ENCODE measurements at regions not wholly inside any gene's neighbourhood (a gene's known extent, or its start where the extent isn't known, plus 50 kb on each side); places are given as distances from the start of the nearest gene placed in this dataset.

- TF ChIP-seq, protein P1, sequence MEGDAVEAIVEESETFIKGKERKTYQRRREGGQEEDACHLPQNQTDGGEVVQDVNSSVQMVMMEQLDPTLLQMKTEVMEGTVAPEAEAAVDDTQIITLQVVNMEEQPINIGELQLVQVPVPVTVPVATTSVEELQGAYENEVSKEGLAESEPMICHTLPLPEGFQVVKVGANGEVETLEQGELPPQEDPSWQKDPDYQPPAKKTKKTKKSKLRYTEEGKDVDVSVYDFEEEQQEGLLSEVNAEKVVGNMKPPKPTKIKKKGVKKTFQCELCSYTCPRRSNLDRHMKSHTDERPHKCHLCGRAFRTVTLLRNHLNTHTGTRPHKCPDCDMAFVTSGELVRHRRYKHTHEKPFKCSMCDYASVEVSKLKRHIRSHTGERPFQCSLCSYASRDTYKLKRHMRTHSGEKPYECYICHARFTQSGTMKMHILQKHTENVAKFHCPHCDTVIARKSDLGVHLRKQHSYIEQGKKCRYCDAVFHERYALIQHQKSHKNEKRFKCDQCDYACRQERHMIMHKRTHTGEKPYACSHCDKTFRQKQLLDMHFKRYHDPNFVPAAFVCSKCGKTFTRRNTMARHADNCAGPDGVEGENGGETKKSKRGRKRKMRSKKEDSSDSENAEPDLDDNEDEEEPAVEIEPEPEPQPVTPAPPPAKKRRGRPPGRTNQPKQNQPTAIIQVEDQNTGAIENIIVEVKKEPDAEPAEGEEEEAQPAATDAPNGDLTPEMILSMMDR (IDR thresholded peaks at IDR 0.05) = no peak
- no peak for TF ChIP-seq POLR2AphosphoS5 (IDR thresholded peaks at IDR 0.05)
- no peak for TF ChIP-seq POLR2A (IDR thresholded peaks at IDR 0.05)
- TF ChIP-seq EP300 (IDR thresholded peaks at IDR 0.05; ENCODE audit: low read depth) = no peak
Measured at GRCh38 chr2:171244970-171245782, 84.5 kb upstream of the TLK1 start.
